Testis (tissue), 2 donors: ENCODE measurements at regions not wholly inside any gene's neighbourhood (a gene's known extent, or its start where the extent isn't known, plus 50 kb on each side); places are given as distances from the start of the nearest gene placed in this dataset.

Experiments used
- POLR2A ChIP-seq: fragments of 450-650 bp; IDR thresholded peaks from one replicate; pipeline ENCODE4 v1.6.1; 2017; ENCODE audit warnings: antibody characterized with exemption, mild to moderate bottlenecking, moderate library complexity
- TF ChIP-seq, protein P1 (sequence below), 3 experiments: fragments of 450-650 bp in 2 of 3; fragments of 200-600 bp in 1 of 3; sonication (generic) in 1 of 3; IDR thresholded peaks; one replicate each; pipeline ENCODE4 v1.5.1; 2016 to 2019; ENCODE audit warnings: antibody characterized with exemption in 3 of 3, mild to moderate bottlenecking in 2 of 3, moderate library complexity in 1 of 3

DNA sequence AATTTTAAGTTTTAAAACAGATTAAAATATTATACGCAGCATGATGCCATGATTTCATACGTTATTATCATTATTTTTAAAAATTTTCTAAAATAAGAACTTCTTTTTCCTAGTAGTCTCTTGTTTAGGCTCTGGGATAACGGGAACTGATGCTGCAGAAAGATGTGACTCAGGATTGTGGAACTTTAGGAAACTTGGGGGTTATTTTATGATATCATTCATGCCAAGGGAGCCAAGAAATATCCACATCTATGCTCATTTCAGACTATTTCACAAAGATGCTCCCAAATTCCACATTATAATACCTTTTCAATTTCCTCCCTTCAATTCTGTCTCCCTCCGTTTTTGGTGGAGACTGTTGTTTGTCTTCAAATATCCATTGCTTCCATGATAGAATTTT lies 236.4 kb downstream of the HS3ST3A1 start:
- TF ChIP-seq POLR2A = no peak
- TF ChIP-seq, protein P1, sequence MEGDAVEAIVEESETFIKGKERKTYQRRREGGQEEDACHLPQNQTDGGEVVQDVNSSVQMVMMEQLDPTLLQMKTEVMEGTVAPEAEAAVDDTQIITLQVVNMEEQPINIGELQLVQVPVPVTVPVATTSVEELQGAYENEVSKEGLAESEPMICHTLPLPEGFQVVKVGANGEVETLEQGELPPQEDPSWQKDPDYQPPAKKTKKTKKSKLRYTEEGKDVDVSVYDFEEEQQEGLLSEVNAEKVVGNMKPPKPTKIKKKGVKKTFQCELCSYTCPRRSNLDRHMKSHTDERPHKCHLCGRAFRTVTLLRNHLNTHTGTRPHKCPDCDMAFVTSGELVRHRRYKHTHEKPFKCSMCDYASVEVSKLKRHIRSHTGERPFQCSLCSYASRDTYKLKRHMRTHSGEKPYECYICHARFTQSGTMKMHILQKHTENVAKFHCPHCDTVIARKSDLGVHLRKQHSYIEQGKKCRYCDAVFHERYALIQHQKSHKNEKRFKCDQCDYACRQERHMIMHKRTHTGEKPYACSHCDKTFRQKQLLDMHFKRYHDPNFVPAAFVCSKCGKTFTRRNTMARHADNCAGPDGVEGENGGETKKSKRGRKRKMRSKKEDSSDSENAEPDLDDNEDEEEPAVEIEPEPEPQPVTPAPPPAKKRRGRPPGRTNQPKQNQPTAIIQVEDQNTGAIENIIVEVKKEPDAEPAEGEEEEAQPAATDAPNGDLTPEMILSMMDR (IDR thresholded peaks at IDR 0.05) = no peak
